ENCODE measurements at regions not wholly inside any gene's neighbourhood (a gene's known extent, or its start where the extent isn't known, plus 50 kb on each side); places are given as distances from the start of the nearest gene placed in this dataset.

DNA sequence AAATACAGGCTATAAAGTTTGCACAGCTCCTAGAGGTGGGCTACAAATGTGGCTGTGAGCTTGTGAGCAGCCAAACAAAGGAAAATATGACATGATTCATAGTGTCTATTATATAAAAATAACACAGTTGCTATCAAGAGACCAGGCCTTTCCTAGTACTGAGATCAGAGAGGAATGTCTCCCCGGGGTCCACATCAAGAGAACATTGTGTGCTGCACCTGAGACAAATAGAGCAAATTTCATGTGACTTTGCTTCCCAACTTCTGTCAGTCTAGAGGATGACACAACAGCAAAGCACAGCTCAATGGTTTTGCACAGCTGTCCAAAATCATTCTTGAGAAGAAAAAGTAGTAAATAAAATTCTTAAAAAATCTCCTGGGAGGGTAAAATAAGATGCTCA, 297.5 kb upstream of the PRKD1 start:
- H3K4me3 Mint-ChIP-seq (ENCODE audit: unreplicated experiment) = no peak overlapping the region
- H3K9me3 Mint-ChIP-seq (ENCODE audit: unreplicated experiment) = no peaks in the 10 kb centered on the region
- H3K27ac Mint-ChIP-seq (ENCODE audit: unreplicated experiment) = no peak overlapping the region
- DNase-seq (ENCODE audit: low spot score) = no peak
- peaks cover 7% of the 10 kb centered on the region for H3K4me1 Mint-ChIP-seq (ENCODE audit: unreplicated experiment)
- TF ChIP-seq, protein P1, sequence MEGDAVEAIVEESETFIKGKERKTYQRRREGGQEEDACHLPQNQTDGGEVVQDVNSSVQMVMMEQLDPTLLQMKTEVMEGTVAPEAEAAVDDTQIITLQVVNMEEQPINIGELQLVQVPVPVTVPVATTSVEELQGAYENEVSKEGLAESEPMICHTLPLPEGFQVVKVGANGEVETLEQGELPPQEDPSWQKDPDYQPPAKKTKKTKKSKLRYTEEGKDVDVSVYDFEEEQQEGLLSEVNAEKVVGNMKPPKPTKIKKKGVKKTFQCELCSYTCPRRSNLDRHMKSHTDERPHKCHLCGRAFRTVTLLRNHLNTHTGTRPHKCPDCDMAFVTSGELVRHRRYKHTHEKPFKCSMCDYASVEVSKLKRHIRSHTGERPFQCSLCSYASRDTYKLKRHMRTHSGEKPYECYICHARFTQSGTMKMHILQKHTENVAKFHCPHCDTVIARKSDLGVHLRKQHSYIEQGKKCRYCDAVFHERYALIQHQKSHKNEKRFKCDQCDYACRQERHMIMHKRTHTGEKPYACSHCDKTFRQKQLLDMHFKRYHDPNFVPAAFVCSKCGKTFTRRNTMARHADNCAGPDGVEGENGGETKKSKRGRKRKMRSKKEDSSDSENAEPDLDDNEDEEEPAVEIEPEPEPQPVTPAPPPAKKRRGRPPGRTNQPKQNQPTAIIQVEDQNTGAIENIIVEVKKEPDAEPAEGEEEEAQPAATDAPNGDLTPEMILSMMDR (IDR thresholded peaks at IDR 0.05; ENCODE audit: unreplicated experiment) = no peak
- H3K27me3 Mint-ChIP-seq (ENCODE audit: unreplicated experiment) = no peaks in the 10 kb centered on the region
- H3K36me3 Mint-ChIP-seq (ENCODE audit: low read depth, unreplicated experiment) = no peaks in the 10 kb centered on the region

DNA sequence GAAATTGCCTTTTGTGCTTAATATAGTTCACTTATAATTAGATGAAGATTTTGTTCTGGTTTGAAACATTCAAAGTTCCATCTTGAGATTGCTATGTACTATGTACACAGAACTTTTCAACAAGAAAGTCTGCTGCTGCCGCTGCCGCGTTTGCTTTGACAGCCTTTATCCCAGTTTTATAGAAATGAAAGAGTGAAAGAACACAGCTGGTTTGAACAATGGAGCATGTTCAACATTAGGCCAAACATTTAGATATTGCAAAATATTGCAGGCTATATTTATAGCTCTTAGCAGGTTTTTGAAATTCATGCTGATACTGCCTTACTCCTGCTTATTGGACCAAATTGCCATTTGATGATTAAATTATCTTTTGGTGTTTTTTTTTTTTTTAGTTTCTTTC, 299.8 kb upstream of the PRKD1 start:
- no peak for DNase-seq (ENCODE audit: low spot score)
- no peaks in the 10 kb centered on the region for H3K9me3 Mint-ChIP-seq (ENCODE audit: unreplicated experiment)

DNA sequence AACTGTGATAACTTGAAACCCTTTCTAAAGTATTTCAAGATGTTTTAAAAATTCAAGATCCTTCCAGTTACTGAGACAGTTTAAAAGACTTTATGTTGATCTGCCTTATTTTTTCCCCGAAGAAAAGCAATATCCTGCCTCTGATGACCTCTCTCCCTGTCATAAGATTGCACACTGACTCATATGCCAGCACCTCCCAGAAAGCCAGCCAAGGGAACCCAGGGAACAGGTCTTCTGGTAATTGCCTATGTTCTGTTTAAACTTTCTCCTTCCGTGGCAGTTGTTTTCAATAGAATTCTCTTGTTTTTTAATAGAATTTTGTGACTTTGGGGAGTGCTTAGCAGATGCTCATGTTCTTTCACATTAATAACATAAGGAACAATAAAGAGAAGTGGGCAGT, 300.2 kb upstream of the PRKD1 start:
- H3K4me1 Mint-ChIP-seq (ENCODE audit: unreplicated experiment) = peaks cover 7% of the 10 kb centered on the region
- H3K9me3 Mint-ChIP-seq (ENCODE audit: unreplicated experiment) = no peaks in the 10 kb centered on the region
- no peak for DNase-seq (ENCODE audit: low spot score)

More for the DNA sequence above, 299.8 kb upstream of the PRKD1 start:
- Mint-ChIP-seq H3K4me1 (ENCODE audit: unreplicated experiment) (peaks cover 7% of the 10 kb centered on the region), H3K27ac (ENCODE audit: unreplicated experiment) (no peak overlapping the region), H3K27me3 (ENCODE audit: unreplicated experiment) (no peaks in the 10 kb centered on the region), H3K36me3 (ENCODE audit: low read depth, unreplicated experiment) (no peaks in the 10 kb centered on the region), H3K4me3 (ENCODE audit: unreplicated experiment) (no peak overlapping the region)
- TF ChIP-seq, protein P1 (IDR thresholded peaks at IDR 0.05; ENCODE audit: unreplicated experiment) = no peak

DNA sequence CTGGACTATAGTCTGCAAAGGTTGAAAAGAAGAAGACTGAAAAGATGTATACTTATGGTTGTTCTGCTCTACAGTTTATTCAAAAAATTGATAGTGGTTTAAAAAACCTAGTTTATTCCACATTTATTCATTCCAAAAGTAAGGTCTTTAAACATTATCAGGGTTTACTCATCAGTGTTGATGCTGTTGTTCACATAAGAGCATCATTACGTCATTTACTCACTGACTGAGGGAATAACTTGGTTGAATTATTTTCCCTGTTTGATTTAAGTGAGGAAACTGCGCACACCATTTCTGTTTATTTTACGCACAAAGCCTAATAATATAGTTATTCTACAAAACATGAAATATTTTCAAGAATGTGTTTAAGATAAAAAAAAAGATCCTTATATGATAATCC, 303.1 kb upstream of the PRKD1 start:
- no peak overlapping the region for H3K27ac Mint-ChIP-seq (ENCODE audit: unreplicated experiment)

More for the DNA sequence above, 300.2 kb upstream of the PRKD1 start:
- H3K36me3 Mint-ChIP-seq (ENCODE audit: low read depth, unreplicated experiment) = no peaks in the 10 kb centered on the region
- TF ChIP-seq, protein P1 (IDR thresholded peaks at IDR 0.05; ENCODE audit: unreplicated experiment) = no peak
- H3K27me3 Mint-ChIP-seq (ENCODE audit: unreplicated experiment) = no peaks in the 10 kb centered on the region
- H3K27ac Mint-ChIP-seq (ENCODE audit: unreplicated experiment) = no peak overlapping the region
- H3K4me3 Mint-ChIP-seq (ENCODE audit: unreplicated experiment) = no peak overlapping the region

DNA sequence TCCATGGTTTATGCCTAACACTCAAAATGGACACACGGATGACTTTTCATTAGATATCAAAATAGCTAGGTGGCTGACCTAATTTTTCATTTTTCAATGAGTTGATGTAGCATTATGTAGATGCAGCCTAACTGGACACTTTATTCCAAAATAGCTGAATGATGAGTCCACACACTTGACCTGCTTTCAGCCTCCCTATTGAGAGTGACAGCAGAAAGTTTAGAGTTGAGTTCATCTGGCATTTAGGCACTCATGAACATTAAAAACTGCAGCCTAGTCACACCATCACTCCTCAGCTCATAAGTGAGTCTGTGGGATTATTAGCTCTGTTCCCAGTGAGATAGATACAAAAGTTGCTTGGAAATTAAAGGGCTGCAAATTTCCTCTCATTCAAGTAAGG, 307.3 kb upstream of the PRKD1 start:
- H3K4me3 Mint-ChIP-seq (ENCODE audit: unreplicated experiment) = no peak overlapping the region
- TF ChIP-seq, protein P1 (IDR thresholded peaks at IDR 0.05; ENCODE audit: unreplicated experiment) = no peak
- H3K9me3 Mint-ChIP-seq (ENCODE audit: unreplicated experiment) = no peaks in the 10 kb centered on the region
- H3K27ac Mint-ChIP-seq (ENCODE audit: unreplicated experiment) = no peak overlapping the region
- H3K36me3 Mint-ChIP-seq (ENCODE audit: low read depth, unreplicated experiment) = no peaks in the 10 kb centered on the region
- peaks cover 6% of the 10 kb centered on the region for H3K4me1 Mint-ChIP-seq (ENCODE audit: unreplicated experiment)
- no peaks in the 10 kb centered on the region for H3K27me3 Mint-ChIP-seq (ENCODE audit: unreplicated experiment)
- DNase-seq (ENCODE audit: low spot score) = no peak

More for the DNA sequence above, 303.1 kb upstream of the PRKD1 start:
- TF ChIP-seq, protein P1 (IDR thresholded peaks at IDR 0.05; ENCODE audit: unreplicated experiment) = no peak
- no peak for DNase-seq (ENCODE audit: low spot score)
- Mint-ChIP-seq H3K4me1 (ENCODE audit: unreplicated experiment) (peaks cover 4% of the 10 kb centered on the region), H3K36me3 (ENCODE audit: low read depth, unreplicated experiment) (no peaks in the 10 kb centered on the region), H3K9me3 (ENCODE audit: unreplicated experiment) (no peaks in the 10 kb centered on the region), H3K27me3 (ENCODE audit: unreplicated experiment) (no peaks in the 10 kb centered on the region), H3K4me3 (ENCODE audit: unreplicated experiment) (no peak overlapping the region)
